ENCODE measurements at regions not wholly inside any gene's neighbourhood (a gene's known extent, or its start where the extent isn't known, plus 50 kb on each side); places are given as distances from the start of the nearest gene placed in this dataset.

DNA sequence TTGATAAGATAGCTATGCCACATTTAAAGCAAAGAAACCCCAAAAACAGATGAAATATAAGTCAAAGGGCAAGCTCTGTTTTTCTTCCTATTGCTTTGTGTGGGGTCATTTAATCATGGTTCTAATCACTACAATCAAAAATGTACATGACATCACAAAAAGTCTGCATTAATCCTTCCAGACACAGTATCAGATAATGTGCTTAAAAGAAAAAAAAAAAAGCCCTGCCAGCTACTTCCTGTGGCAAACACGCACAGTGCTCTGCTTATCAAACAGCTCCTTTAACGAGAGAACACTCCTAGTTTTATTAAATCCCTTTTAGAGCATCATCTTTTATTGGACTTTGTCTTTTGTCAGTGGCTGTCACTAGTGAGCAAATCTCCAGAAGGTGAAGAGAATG, 1005.8 kb downstream of the GATA3 start:
- Histone ChIP-seq H3K27me3 (ENCODE audit: control insufficient read depth, insufficient read depth, low read length) (no peaks in the 10 kb centered on the region), H3K9ac (ENCODE audit: low read length in 3 of 3) (no peak overlapping the region), H3K4me3 (ENCODE audit: low read length in 3 of 3) (no peak overlapping the region), H3K27ac (ENCODE audit: low read depth in 2 of 2, low read length in 2 of 2) (no peak overlapping the region), H3K4me1 (ENCODE audit: control insufficient read depth in 2 of 3, insufficient read depth in 2 of 3, low read depth in 1 of 3, low read length in 3 of 3) (no peaks in the 10 kb centered on the region), H3K36me3 (ENCODE audit: control insufficient read depth in 2 of 3, insufficient read depth in 3 of 3, low read length in 3 of 3) (no peaks in the 10 kb centered on the region), H3K9me3 (ENCODE audit: control insufficient read depth in 2 of 3, insufficient read depth in 1 of 3, low read length in 3 of 3) (no peaks in the 10 kb centered on the region)
- intact Hi-C loops (cut with DNase I) = no loop called here
- no peak for DNase-seq
- TF ChIP-seq, protein P1, sequence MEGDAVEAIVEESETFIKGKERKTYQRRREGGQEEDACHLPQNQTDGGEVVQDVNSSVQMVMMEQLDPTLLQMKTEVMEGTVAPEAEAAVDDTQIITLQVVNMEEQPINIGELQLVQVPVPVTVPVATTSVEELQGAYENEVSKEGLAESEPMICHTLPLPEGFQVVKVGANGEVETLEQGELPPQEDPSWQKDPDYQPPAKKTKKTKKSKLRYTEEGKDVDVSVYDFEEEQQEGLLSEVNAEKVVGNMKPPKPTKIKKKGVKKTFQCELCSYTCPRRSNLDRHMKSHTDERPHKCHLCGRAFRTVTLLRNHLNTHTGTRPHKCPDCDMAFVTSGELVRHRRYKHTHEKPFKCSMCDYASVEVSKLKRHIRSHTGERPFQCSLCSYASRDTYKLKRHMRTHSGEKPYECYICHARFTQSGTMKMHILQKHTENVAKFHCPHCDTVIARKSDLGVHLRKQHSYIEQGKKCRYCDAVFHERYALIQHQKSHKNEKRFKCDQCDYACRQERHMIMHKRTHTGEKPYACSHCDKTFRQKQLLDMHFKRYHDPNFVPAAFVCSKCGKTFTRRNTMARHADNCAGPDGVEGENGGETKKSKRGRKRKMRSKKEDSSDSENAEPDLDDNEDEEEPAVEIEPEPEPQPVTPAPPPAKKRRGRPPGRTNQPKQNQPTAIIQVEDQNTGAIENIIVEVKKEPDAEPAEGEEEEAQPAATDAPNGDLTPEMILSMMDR (IDR thresholded peaks at IDR 0.05; ENCODE audit: borderline replicate concordance, extremely low read depth, insufficient read depth) = no peak
- FAIRE-seq = no peak

DNA sequence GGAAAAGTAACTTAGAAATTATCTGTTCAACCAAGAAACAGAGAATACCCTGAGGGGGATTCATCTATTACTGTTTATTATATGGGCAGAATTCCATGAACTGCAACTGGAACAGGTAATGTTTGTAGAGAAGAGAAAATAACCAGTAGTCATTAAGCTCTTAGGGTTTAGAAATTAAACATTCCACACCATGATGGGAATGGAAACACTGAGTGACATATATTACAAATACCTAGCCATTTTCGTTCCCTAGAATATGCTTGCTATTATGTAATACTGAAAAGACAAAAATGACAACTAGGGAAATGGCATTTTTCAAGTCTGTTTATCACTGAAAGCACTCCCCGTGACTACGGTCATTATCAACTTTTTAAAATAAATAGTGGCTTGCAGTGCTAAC, 1007.4 kb downstream of the GATA3 start:
- Histone ChIP-seq H3K27me3 (ENCODE audit: control insufficient read depth, insufficient read depth, low read length) (no peaks in the 10 kb centered on the region), H3K4me1 (ENCODE audit: control insufficient read depth in 2 of 3, insufficient read depth in 2 of 3, low read depth in 1 of 3, low read length in 3 of 3) (no peaks in the 10 kb centered on the region), H3K9ac (ENCODE audit: low read length in 3 of 3) (no peak overlapping the region), H3K36me3 (ENCODE audit: control insufficient read depth in 2 of 3, insufficient read depth in 3 of 3, low read length in 3 of 3) (no peaks in the 10 kb centered on the region), H3K4me3 (ENCODE audit: low read length in 3 of 3) (no peak overlapping the region), H3K9me3 (ENCODE audit: control insufficient read depth in 2 of 3, insufficient read depth in 1 of 3, low read length in 3 of 3) (no peaks in the 10 kb centered on the region), H3K27ac (ENCODE audit: low read depth in 2 of 2, low read length in 2 of 2) (no peak overlapping the region)
- FAIRE-seq = no peak
- intact Hi-C loops (cut with DNase I) = no loop called here
- DNase-seq = no peak
- TF ChIP-seq, protein P1 (IDR thresholded peaks at IDR 0.05; ENCODE audit: borderline replicate concordance, extremely low read depth, insufficient read depth) = no peak

DNA sequence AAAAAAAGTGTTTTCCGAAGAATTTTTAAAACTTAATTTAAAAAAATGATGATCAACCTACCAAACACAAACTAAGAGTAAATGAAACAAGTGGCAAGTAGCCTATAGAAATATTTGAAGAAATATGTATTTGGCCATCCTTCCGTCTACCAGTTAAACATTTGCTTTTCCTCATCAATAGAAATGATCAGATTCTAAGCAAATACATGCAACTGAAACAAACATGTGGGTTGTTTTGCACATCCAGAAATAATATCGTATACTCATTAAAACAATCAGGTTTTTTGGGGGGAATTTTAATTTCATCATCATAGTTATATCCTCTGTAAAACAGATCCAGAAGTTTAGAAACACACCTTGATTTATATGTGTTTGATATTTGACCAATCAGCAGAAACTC, 1011.7 kb downstream of the GATA3 start:
- Histone ChIP-seq H3K27me3 (ENCODE audit: control insufficient read depth, insufficient read depth, low read length) (no peaks in the 10 kb centered on the region), H3K9ac (ENCODE audit: low read length in 3 of 3) (no peak overlapping the region), H3K36me3 (ENCODE audit: control insufficient read depth in 2 of 3, insufficient read depth in 3 of 3, low read length in 3 of 3) (no peaks in the 10 kb centered on the region), H3K4me1 (ENCODE audit: control insufficient read depth in 2 of 3, insufficient read depth in 2 of 3, low read depth in 1 of 3, low read length in 3 of 3) (no peaks in the 10 kb centered on the region), H3K9me3 (ENCODE audit: control insufficient read depth in 2 of 3, insufficient read depth in 1 of 3, low read length in 3 of 3) (no peaks in the 10 kb centered on the region), H3K4me3 (ENCODE audit: low read length in 3 of 3) (no peak overlapping the region), H3K27ac (ENCODE audit: low read depth in 2 of 2, low read length in 2 of 2) (no peak overlapping the region)
- TF ChIP-seq, protein P1 (IDR thresholded peaks at IDR 0.05; ENCODE audit: borderline replicate concordance, extremely low read depth, insufficient read depth) = no peak
- intact Hi-C loops (cut with DNase I) = no loop called here
- no peak for FAIRE-seq
- DNase-seq = no peak

DNA sequence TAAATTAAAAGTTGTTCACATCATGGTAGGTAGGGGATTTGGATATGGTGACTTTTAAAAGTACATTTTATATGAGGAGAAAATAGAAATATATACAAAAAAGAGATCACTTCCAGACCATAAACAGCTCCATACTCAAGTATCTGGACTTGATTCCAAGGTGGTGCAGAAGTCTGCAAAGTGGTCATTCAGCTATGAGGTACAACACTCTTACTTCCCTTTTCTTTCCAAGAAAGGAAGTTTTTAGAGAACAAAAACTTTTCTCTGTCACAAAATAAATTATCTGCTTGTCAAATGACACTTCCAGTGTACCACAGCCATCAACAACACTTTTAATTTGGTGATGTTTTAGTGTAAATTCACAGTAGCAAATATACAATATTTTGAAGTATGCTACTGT, 1013.5 kb downstream of the GATA3 start:
- Histone ChIP-seq H3K36me3 (ENCODE audit: control insufficient read depth in 2 of 3, insufficient read depth in 3 of 3, low read length in 3 of 3) (no peaks in the 10 kb centered on the region), H3K4me3 (ENCODE audit: low read length in 3 of 3) (no peak overlapping the region), H3K27me3 (ENCODE audit: control insufficient read depth, insufficient read depth, low read length) (no peaks in the 10 kb centered on the region), H3K9ac (ENCODE audit: low read length in 3 of 3) (no peak overlapping the region), H3K4me1 (ENCODE audit: control insufficient read depth in 2 of 3, insufficient read depth in 2 of 3, low read depth in 1 of 3, low read length in 3 of 3) (no peaks in the 10 kb centered on the region), H3K9me3 (ENCODE audit: control insufficient read depth in 2 of 3, insufficient read depth in 1 of 3, low read length in 3 of 3) (no peaks in the 10 kb centered on the region), H3K27ac (ENCODE audit: low read depth in 2 of 2, low read length in 2 of 2) (no peak overlapping the region)
- TF ChIP-seq, protein P1 (IDR thresholded peaks at IDR 0.05; ENCODE audit: borderline replicate concordance, extremely low read depth, insufficient read depth) = no peak
- intact Hi-C loops (cut with DNase I) = no loop called here
- FAIRE-seq (no peak), DNase-seq (no peak)

Measured in kidney (tissue), 13 donors.